HG02981 (cell line): ENCODE measurements at regions not wholly inside any gene's neighbourhood (a gene's known extent, or its start where the extent isn't known, plus 50 kb on each side); places are given as distances from the start of the nearest gene placed in this dataset.
"Not testable (repeated sequence)": the region's sequence is repeated elsewhere in the genome, so short reads cannot be mapped to it uniquely, and the experiment has no call there.

ENCODE experiments used
- ATAC-seq: cut with Tn5 transposase; IDR thresholded peaks from one replicate; pipeline ENCODE4 v1.9.1; 2021; ENCODE audit warnings: mild to moderate bottlenecking, moderate library complexity; ENCODE audit not compliant: unreplicated experiment

- ATAC-seq, result not testable (repeated sequence)
These were observed 1164.3 kb downstream of the RPIA start for GRCh38 chr2:89855752-89856151.

- ATAC-seq, result not testable (repeated sequence)
These were observed 1164.8 kb downstream of the RPIA start for GRCh38 chr2:89856305-89856704.

- ATAC-seq, result not testable (repeated sequence)
These were observed 1170.7 kb downstream of the RPIA start for GRCh38 chr2:89862164-89862563.

GRCh38 chr2:89863209-89863608 is 1171.7 kb downstream of the RPIA start:
- ATAC-seq, result peak; percentile 65

- ATAC-seq, result not testable (repeated sequence)
These were observed 1183.5 kb downstream of the RPIA start for GRCh38 chr2:89874810-89875595.

GRCh38 chr2:89876445-89876844 is 1185.0 kb downstream of the RPIA start:
- ATAC-seq, result not testable (repeated sequence)

- not testable (repeated sequence) for ATAC-seq
These were observed 1185.4 kb downstream of the RPIA start for GRCh38 chr2:89876878-89877277.

GRCh38 chr2:89882880-89883279 is 1191.4 kb downstream of the RPIA start:
- ATAC-seq, result not testable (repeated sequence)

GRCh38 chr2:89883624-89884023 is 1192.2 kb downstream of the RPIA start:
- ATAC-seq, result not testable (repeated sequence)

GRCh38 chr2:89885071-89885470 is 1193.6 kb downstream of the RPIA start:
- not testable (repeated sequence) for ATAC-seq

GRCh38 chr2:89888693-89889092 is 1197.2 kb downstream of the RPIA start:
- ATAC-seq, result not testable (repeated sequence)

- ATAC-seq, result not testable (repeated sequence)
These were observed 1198.8 kb downstream of the RPIA start for GRCh38 chr2:89890185-89890773.

GRCh38 chr2:89894988-89895387 is 1203.5 kb downstream of the RPIA start:
- not testable (repeated sequence) for ATAC-seq

- ATAC-seq, result not testable (repeated sequence)
These were observed 1204.2 kb downstream of the RPIA start for GRCh38 chr2:89895629-89896028.

GRCh38 chr2:89927018-89927417 is 1235.5 kb downstream of the RPIA start:
- ATAC-seq, result not testable (repeated sequence)

- ATAC-seq, result not testable (repeated sequence)
These were observed 1244.0 kb downstream of the RPIA start for GRCh38 chr2:89935436-89935835.

GRCh38 chr2:89936011-89936410 is 1244.5 kb downstream of the RPIA start:
- ATAC-seq, result not testable (repeated sequence)

- not testable (repeated sequence) for ATAC-seq
These were observed 1245.1 kb downstream of the RPIA start for GRCh38 chr2:89936559-89936958.

- peak; percentile 98 for ATAC-seq
These were observed 1247.3 kb downstream of the RPIA start for GRCh38 chr2:89938756-89939155.

GRCh38 chr2:89944267-89944666 is 1252.8 kb downstream of the RPIA start:
- not testable (repeated sequence) for ATAC-seq

- ATAC-seq, result not testable (repeated sequence)
These were observed 1253.6 kb downstream of the RPIA start for GRCh38 chr2:89945004-89945616.
